ENCODE measurements at regions not wholly inside any gene's neighbourhood (a gene's known extent, or its start where the extent isn't known, plus 50 kb on each side); places are given as distances from the start of the nearest gene placed in this dataset.

DNA sequence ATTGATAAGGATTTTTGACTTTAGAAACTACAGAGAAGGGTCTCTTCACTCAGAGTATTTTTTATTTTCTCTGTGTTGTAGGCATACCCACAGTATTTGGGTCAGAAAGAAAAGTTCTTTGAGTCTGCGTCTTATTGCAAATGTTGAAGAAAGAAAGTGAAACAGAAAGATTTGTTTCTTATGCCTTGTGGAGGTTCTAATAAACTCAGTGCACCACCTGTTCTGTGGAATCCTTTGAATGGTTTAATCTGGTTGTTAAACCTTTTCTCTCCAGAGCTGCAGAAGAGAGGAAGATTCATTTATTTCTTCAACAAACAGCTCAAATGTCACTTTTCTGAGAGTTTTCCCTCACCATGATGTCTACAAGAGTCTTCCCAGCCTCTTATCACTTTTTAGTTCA is 146.6 kb upstream of the PLEKHG7 start:
- no peak for DNase-seq (ENCODE audit: low spot score)

DNA sequence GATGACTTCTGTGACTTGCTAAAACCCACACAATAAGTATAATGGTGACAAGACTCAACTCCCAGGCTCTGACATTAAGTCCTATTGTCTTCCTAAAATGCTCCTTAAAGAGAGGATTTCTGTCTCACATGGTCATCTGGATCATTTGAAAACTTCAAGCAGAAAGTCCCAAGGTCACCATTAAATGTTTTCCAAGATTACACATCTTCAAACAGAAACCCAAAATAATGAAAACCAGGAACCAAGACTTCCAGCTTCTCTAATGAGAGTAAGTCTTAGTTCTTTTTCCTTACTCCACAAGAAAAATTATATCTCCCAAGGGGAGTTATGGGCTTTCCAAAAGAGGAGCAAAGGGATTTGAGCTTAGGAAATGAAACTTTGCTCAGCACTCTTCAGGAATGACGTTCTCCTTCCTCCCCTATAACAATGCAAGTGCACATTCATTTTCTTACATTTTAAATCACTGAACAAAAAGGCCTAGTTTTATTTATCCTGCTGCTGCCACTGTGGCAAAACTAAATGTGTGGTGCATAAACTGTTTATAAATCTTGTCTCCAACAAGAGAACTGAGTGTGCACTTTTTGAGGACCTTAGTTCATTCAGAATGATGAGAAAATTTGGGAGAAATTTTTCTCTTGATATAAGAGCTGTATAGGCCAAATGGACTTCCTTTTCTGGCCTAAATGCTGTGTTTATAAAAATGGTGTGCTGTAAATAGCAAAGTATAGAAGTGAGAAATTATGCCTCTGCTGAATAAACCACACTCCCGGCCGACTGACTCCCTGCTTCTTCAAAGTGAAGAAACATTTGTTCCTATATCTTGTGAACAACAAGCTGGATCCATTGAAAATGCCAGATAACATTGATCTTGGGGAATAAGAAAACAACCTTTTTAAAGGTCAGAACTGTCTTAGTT is 148.4 kb upstream of the PLEKHG7 start:
- no peak for DNase-seq (ENCODE audit: low spot score)

- no peak for DNase-seq (ENCODE audit: low spot score)
These were observed 149.4 kb upstream of the PLEKHG7 start for GRCh38 chr12:92553389-92553788.

GRCh38 chr12:92552412-92553108 is 150.2 kb upstream of the PLEKHG7 start:
- no peak for DNase-seq (ENCODE audit: low spot score)

GRCh38 chr12:92551853-92552397 is 150.9 kb upstream of the PLEKHG7 start:
- no peak for DNase-seq (ENCODE audit: low spot score)

GRCh38 chr12:92551210-92551609 is 151.6 kb upstream of the PLEKHG7 start:
- no peak for DNase-seq (ENCODE audit: low spot score)

GRCh38 chr12:92550661-92551060 is 152.1 kb upstream of the PLEKHG7 start:
- DNase-seq (ENCODE audit: low spot score) = no peak

- no peak for DNase-seq (ENCODE audit: low spot score)
These were observed 152.5 kb upstream of the PLEKHG7 start for GRCh38 chr12:92550254-92550653.

GRCh38 chr12:92549516-92549915 is 153.3 kb upstream of the PLEKHG7 start:
- no peak for DNase-seq (ENCODE audit: low spot score)

DNA sequence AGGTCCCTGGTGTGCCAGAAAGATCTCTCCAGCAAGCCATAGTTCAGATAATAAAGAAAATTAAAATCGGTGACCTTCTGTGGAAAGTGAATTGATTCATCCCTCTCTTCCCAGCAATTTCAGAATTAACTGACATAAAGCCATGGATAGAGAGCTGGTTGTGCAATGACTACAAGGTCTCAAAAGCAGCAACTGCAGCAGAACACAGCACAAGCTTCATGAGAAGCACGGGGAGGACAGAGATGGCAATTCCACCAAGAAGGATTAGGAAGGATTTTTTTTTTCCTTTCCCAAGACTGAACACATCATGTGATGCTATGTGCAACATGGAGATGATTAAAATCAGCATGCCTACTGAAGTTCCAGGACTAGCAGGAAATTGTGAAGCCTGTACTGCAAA is 154.9 kb upstream of the PLEKHG7 start:
- no peak for DNase-seq (ENCODE audit: low spot score)

DNA sequence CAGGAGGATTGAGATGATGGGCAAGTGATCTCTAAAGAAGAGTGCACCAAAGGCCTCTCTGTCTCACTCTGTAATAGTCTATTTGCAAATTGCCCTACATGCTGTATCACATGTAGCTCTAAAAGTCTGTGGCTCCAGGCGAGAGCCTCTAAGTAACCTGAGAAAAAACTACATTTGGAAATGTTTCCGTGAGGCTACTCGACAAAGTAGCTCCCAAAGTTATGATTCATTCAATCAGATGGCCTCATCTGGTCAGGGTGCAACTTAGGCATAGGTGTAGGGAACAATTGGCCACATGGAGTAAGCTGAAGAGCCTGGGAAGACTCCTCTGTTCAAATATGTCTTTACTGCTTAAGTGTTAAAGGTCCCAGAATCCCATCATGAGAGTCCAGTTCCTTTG is 155.4 kb upstream of the PLEKHG7 start:
- DNase-seq (ENCODE audit: low spot score) = no peak

- no peak for DNase-seq (ENCODE audit: low spot score)
These were observed 156.0 kb upstream of the PLEKHG7 start for GRCh38 chr12:92546635-92547348.

DNA sequence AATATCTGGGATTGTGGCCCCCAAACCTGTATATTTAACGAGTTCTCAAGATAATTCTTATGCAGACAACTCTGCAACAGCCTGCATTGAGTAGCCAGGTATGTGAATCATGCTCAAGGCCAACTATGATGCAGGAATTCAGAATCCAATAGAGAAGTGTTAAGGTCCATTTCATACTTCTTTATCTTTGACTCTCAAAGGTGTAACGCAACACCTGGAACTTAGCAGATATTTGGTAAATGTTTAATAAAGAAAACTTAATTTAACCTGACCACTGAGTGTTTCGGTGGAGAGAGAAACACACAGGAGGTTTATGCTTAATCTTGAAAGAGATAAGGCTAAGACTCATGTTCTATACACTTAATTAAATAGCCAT is 156.5 kb upstream of the PLEKHG7 start:
- no peak for DNase-seq (ENCODE audit: low spot score)

- DNase-seq (ENCODE audit: low spot score) = no peak
These were observed 158.5 kb upstream of the PLEKHG7 start for GRCh38 chr12:92544322-92544721.

DNA sequence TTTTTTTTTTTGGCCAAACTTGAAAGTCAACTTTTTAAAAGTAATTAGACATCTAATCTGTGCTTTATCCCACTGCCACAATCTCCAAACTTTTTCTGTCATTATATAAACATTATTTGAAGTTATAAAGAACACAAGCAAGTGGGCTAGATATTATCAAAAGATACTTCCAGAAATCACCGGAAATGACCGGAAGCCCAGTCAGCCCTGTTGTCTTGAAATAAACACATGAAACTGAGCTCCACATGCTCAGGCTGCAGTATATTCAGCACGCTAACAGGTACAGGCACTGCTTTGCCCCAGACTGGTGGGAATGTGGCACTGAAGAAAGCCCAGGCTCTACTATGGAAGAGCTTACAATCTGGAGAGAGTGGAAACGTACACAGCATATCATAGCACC is 158.9 kb upstream of the PLEKHG7 start:
- no peak for DNase-seq (ENCODE audit: low spot score)

- DNase-seq (ENCODE audit: low spot score) = no peak
These were observed 159.4 kb upstream of the PLEKHG7 start for GRCh38 chr12:92543359-92543758.

DNA sequence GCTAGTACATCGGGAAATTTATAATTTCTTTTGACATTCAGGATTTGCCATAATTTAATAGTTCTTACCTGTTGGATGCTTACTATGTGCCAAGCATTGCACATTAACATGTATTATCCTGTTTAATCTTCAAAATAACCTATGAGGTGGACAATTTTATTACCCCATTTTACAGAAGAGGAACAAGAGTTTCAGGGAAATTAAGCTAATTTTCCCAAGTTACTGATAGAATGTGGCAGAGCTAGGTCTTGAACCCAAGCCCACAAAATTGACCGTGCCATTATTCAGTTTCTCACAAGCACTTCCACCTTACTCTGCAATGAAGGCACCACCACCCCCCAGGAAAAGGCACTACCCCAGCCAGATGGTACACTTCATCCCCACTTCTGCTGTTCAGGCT is 161.1 kb upstream of the PLEKHG7 start:
- DNase-seq (ENCODE audit: low spot score) = no peak

DNA sequence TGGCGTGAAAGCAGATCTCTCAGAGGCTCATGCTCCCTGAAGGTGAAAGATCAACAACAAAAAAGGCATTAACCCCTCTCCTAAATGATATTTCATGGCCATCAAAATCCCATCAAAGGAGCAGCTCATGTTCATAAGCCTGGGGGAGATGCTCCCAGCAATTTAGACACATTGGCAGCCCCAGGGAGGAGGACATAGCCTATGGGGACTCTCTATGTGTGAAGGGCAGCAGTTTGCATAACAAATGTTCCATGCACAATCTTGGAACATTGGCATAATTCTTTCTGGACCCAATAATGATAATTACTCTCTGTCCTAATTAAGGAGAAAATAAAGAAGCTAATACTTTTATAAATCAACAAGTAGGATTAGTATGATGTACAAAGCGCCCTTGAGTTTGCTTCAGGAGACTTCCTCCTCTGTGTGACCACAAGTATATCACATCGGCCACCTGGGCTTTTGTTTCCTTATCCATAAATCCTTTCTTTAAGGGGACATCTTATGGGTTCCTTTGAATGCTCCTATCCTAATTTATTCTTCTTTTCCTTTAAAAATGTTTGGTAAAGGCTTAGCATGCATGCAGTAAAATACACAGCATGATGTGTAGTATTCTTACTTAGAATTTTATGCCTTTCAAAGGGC is 161.9 kb upstream of the PLEKHG7 start:
- no peak for DNase-seq (ENCODE audit: low spot score)

GRCh38 chr12:92539976-92540781 is 162.6 kb upstream of the PLEKHG7 start:
- DNase-seq (ENCODE audit: low spot score) = no peak

- no peak for DNase-seq (ENCODE audit: low spot score)
These were observed 163.6 kb upstream of the PLEKHG7 start for GRCh38 chr12:92539110-92539749.

Data from SK-N-DZ (cell line).